Panc1 (cell line): ENCODE measurements at regions not wholly inside any gene's neighbourhood (a gene's known extent, or its start where the extent isn't known, plus 50 kb on each side); places are given as distances from the start of the nearest gene placed in this dataset.

Experiments
- CTCF ChIP-seq: fragments of 450-650 bp; IDR thresholded peaks from 2 replicates; pipeline ENCODE4 v1.5.1; 2017; ENCODE audit warnings: mild to moderate bottlenecking
- REST ChIP-seq, 2 experiments: IDR thresholded peaks; 2 replicates each; pipeline ENCODE4 v1.6.1; 2011 to 2012; ENCODE audit warnings: low read depth in 2 of 2, control low read depth in 1 of 2, low read length in 1 of 2, mild to moderate bottlenecking in 1 of 2, moderate library complexity in 1 of 2; ENCODE audit not compliant: insufficient read depth in 1 of 2

GRCh38 chr5:13627673-13628454, 316.6 kb downstream of the DNAH5 start:
- TF ChIP-seq CTCF (no peak), REST (IDR thresholded peaks at IDR 0.05; ENCODE audit: insufficient read depth in 1 of 2, low read depth in 2 of 2, low read length in 1 of 2) (no peak)
